Esophagus muscularis mucosa (tissue), 4 donors: ENCODE measurements at regions not wholly inside any gene's neighbourhood (a gene's known extent, or its start where the extent isn't known, plus 50 kb on each side); places are given as distances from the start of the nearest gene placed in this dataset.

ENCODE experiments used
- DNase-seq: peaks from one replicate; pipeline ENCODE4 v3.0.0-alpha.2; 2017; ENCODE audit errors: extremely low spot score
- H3K27ac ChIP-seq, 4 donors: fragments of 200-600 bp; sonication (generic); replicated peaks in 1 of 4; 1 replicate in 3 of 4; 2 replicates in 1 of 4; pipeline ENCODE4 v1.5.1; 2016 to 2019; ENCODE audit warnings: mild to moderate bottlenecking in 1 of 4
- H3K27me3 ChIP-seq, 4 donors: fragments of 200-600 bp; sonication (generic); one replicate each; pipeline versions ENCODE4 v1.5.1 to v1.6.0; 2016 to 2019
- H3K36me3 ChIP-seq, 4 donors: fragments of 200-600 bp; sonication (generic); one replicate each; pipeline ENCODE4 v1.5.1; 2016 to 2019
- H3K4me1 ChIP-seq, 4 donors: fragments of 200-600 bp; sonication (generic); one replicate each; pipeline ENCODE4 v1.5.1; 2016 to 2019
- H3K4me3 ChIP-seq, 4 donors: fragments of 200-600 bp; sonication (generic); 1 replicate in 2 of 4; 2 replicates in 2 of 4; pipeline ENCODE4 v1.5.1; 2016 to 2019; ENCODE audit warnings: mild to moderate bottlenecking in 4 of 4, moderate library complexity in 1 of 4
- H3K9me3 ChIP-seq, 4 donors: fragments of 200-600 bp; sonication (generic); 1 replicate in 3 of 4; 2 replicates in 1 of 4; pipeline ENCODE4 v1.5.1; 2016 to 2019
- EP300 ChIP-seq: sonication (generic); formaldehyde crosslinking; IDR thresholded peaks from one replicate; pipeline ENCODE4 v1.6.1; 2017; ENCODE audit warnings: antibody characterized with exemption
- POLR2A ChIP-seq: fragments of 450-650 bp; IDR thresholded peaks from one replicate; pipeline ENCODE4 v1.6.1; 2017; ENCODE audit warnings: antibody characterized with exemption, moderate library complexity, mild to moderate bottlenecking, low read depth
- POLR2AphosphoS5 ChIP-seq, 2 donors: sonication (generic); formaldehyde crosslinking; IDR thresholded peaks; one replicate each; pipeline ENCODE4 v1.6.1; 2017; ENCODE audit warnings: antibody characterized with exemption in 2 of 2
- WGBS: methylation state at CpG from one replicate; pipeline ENCODE4 v1.1.5; 2018; 5-methylcytosine and 5-hydroxymethylcytosine counted together
- intact Hi-C: fragments of 100-400 bp; cut with DNase I; formaldehyde crosslinking; loops from one replicate; pipeline ENCODE4 v1.15.1; 2023
- TF ChIP-seq, protein P1 (sequence below), 3 experiments: fragments of 200-600 bp in 2 of 3; fragments of 450-650 bp in 1 of 3; sonication (generic) in 2 of 3; IDR thresholded peaks; one replicate each; pipeline ENCODE4 v1.5.1; 2017 to 2019; ENCODE audit warnings: antibody characterized with exemption in 3 of 3, mild to moderate bottlenecking in 2 of 3, moderate library complexity in 1 of 3

- DNase-seq = no peak
- TF ChIP-seq, protein P1, sequence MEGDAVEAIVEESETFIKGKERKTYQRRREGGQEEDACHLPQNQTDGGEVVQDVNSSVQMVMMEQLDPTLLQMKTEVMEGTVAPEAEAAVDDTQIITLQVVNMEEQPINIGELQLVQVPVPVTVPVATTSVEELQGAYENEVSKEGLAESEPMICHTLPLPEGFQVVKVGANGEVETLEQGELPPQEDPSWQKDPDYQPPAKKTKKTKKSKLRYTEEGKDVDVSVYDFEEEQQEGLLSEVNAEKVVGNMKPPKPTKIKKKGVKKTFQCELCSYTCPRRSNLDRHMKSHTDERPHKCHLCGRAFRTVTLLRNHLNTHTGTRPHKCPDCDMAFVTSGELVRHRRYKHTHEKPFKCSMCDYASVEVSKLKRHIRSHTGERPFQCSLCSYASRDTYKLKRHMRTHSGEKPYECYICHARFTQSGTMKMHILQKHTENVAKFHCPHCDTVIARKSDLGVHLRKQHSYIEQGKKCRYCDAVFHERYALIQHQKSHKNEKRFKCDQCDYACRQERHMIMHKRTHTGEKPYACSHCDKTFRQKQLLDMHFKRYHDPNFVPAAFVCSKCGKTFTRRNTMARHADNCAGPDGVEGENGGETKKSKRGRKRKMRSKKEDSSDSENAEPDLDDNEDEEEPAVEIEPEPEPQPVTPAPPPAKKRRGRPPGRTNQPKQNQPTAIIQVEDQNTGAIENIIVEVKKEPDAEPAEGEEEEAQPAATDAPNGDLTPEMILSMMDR (IDR thresholded peaks at IDR 0.05) = no peak
- TF ChIP-seq EP300 = no peak
- no peak for TF ChIP-seq POLR2A
- TF ChIP-seq POLR2AphosphoS5 (IDR thresholded peaks at IDR 0.05) = no peak
- Histone ChIP-seq H3K27ac (no peak overlapping the region), H3K4me3 (no peak overlapping the region), H3K27me3 (no peaks in the 10 kb centered on the region), H3K36me3 (no peaks in the 10 kb centered on the region), H3K9me3 (no peaks in the 10 kb centered on the region), H3K4me1 (peaks cover 5 to 21% (median 17%) of the 10 kb centered on the region in 4 donors)
- intact Hi-C loops = no loop called here
Measured at GRCh38 chr12:97989366-97989940, 525.9 kb upstream of the TMPO start.

- TF ChIP-seq EP300 (no peak), POLR2AphosphoS5 (IDR thresholded peaks at IDR 0.05) (no peak), POLR2A (no peak)
- TF ChIP-seq, protein P1 (IDR thresholded peaks at IDR 0.05) = no peak
- H3K4me1 ChIP-seq = peaks cover 0 to 7% (median 5%) of the 10 kb centered on the region in 4 donors
- H3K27me3 ChIP-seq = no peaks in the 10 kb centered on the region
- intact Hi-C loops = no loop called here
- WGBS = 100% methylated on average over 2 of the region's 2 CpGs
- no peak overlapping the region for H3K27ac ChIP-seq
- DNase-seq = no peak
- H3K36me3 ChIP-seq = no peaks in the 10 kb centered on the region
- H3K9me3 ChIP-seq = no peaks in the 10 kb centered on the region
- no peak overlapping the region for H3K4me3 ChIP-seq
Measured at GRCh38 chr12:97994746-97995484, 520.5 kb upstream of the TMPO start.

DNA sequence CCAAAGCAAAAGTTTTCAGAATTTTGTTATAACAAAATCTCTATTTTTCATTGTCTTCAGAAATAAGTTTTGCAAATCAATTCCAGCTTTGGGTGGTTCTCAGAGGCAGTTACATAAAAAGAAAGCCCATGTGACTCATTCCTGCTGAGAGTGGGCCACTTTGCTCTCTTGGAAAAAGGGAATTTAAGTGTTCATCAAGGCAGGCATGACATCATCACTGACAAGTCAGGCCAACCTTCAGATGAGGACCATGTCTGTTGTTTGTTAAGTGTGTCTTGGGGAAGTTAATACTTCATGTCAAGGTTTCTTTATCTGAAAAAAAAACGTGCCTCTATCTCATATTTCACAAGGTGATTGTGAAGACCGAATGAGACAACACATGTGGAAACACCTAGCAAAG lies 519.8 kb upstream of the TMPO start:
- H3K36me3 ChIP-seq = no peaks in the 10 kb centered on the region
- WGBS = 63% methylated on average over 2 of the region's 2 CpGs
- no peaks in the 10 kb centered on the region for H3K27me3 ChIP-seq
- no peaks in the 10 kb centered on the region for H3K9me3 ChIP-seq
- H3K4me3 ChIP-seq = no peak overlapping the region
- TF ChIP-seq EP300 (no peak), POLR2AphosphoS5 (IDR thresholded peaks at IDR 0.05) (no peak), POLR2A (no peak)
- TF ChIP-seq, protein P1 (IDR thresholded peaks at IDR 0.05) = no peak
- H3K27ac ChIP-seq = no peak overlapping the region
- intact Hi-C loops = no loop called here
- peaks cover 0 to 7% (median 5%) of the 10 kb centered on the region in 4 donors for H3K4me1 ChIP-seq
- DNase-seq = no peak

DNA sequence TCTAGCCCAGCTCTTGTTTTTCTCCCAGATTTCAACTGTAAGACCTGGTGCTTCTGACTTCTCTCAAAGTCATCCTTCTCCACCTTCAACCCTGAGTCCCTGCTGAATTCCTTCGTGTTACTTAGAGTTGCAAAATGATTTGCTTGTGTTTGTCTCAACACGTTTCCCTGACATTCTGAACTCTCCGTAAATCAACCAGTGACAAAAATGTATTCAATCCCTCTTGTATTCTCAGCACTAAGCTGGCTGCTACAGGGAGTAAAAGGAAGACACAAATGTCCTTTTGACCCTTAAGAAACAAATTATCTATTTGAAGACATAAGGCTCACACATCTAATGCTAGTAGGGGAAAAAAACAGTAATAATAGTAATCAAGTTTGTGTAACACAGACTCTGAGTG lies 514.0 kb upstream of the TMPO start:
- Histone ChIP-seq H3K9me3 (no peaks in the 10 kb centered on the region), H3K36me3 (no peaks in the 10 kb centered on the region), H3K27ac (no peak overlapping the region), H3K4me3 (no peak overlapping the region), H3K4me1 (peaks cover 0 to 2% (median 0%) of the 10 kb centered on the region in 4 donors), H3K27me3 (no peaks in the 10 kb centered on the region)
- intact Hi-C loops = loop anchor here (5.0 kb wide), 1 partner anchor 284 kb away; no protein-coding TSS in a partner anchor
- 65% methylated on average over 3 of the region's 3 CpGs for WGBS
- TF ChIP-seq EP300 (no peak), POLR2A (no peak), POLR2AphosphoS5 (IDR thresholded peaks at IDR 0.05) (no peak)
- TF ChIP-seq, protein P1 (IDR thresholded peaks at IDR 0.05) = no peak
- DNase-seq = no peak
